ENCODE measurements at regions not wholly inside any gene's neighbourhood (a gene's known extent, or its start where the extent isn't known, plus 50 kb on each side); places are given as distances from the start of the nearest gene placed in this dataset.

DNA sequence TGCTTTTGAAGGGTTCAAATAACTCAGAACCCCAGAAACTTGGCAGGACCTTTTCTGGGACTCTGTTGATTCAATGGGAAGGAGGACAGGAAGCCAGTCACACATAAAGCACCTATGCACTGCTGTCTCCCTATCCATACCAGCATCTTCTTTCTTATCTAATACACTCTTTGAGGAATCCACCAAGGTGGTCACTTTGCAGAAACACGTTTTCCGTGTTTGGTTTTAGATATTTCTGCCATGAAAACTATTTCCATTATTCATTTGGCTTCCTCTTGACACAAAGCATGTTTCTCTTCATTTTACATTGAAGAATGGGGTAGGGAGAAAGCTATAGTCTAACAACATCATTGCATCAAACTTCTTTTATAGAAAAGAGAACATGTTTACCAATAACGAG is 76.5 kb upstream of the NR3C1 start:
- no peaks in the 10 kb centered on the region for H3K36me3 ChIP-seq (replicated peaks; ENCODE audit: insufficient read depth, low read length)
- no peaks in the 10 kb centered on the region for H3K4me1 ChIP-seq (ENCODE audit: low read length)
- H3K27ac ChIP-seq (ENCODE audit: low read length): no peak overlapping the region
- H3K4me3 ChIP-seq (ENCODE audit: low read length): no peak overlapping the region
- H3F3A ChIP-seq (ENCODE audit: insufficient read depth, low read length): no peaks in the 10 kb centered on the region
- H3K4me2 ChIP-seq (ENCODE audit: low read depth, low read length): no peak overlapping the region
- no peaks in the 10 kb centered on the region for H4K20me1 ChIP-seq (ENCODE audit: insufficient read depth, low read length)
- no peaks in the 10 kb centered on the region for H3K9me2 ChIP-seq (replicated peaks; ENCODE audit: insufficient read depth, low read length)
- H3K27me3 ChIP-seq (replicated peaks; ENCODE audit: insufficient read depth, low read length): no peaks in the 10 kb centered on the region
- no peaks in the 10 kb centered on the region for H3K79me2 ChIP-seq (ENCODE audit: low read length)
- DNase-seq: no peak
- no peaks in the 10 kb centered on the region for H3K9me3 ChIP-seq (replicated peaks; ENCODE audit: insufficient read depth, low read length)
- no peak overlapping the region for H2AFZ ChIP-seq (ENCODE audit: low read length)
- TF ChIP-seq EZH2 (optimal IDR thresholded peaks at IDR 0.05; ENCODE audit: low read depth, low read length) (no peak), EZH2phosphoT487 (IDR thresholded peaks at IDR 0.05; ENCODE audit: low read length) (no peak), CTCF (IDR thresholded peaks at IDR 0.05; ENCODE audit: low read length) (no peak)
- no peak overlapping the region for H3K9ac ChIP-seq (ENCODE audit: low read length)

- Histone ChIP-seq H3K9ac (ENCODE audit: low read length) (no peak overlapping the region), H3K27ac (ENCODE audit: low read length) (no peak overlapping the region), H4K20me1 (ENCODE audit: insufficient read depth, low read length) (no peaks in the 10 kb centered on the region), H3K9me3 (replicated peaks; ENCODE audit: insufficient read depth, low read length) (no peaks in the 10 kb centered on the region), H3K4me3 (ENCODE audit: low read length) (no peak overlapping the region), H3F3A (ENCODE audit: insufficient read depth, low read length) (no peaks in the 10 kb centered on the region), H3K27me3 (replicated peaks; ENCODE audit: insufficient read depth, low read length) (no peaks in the 10 kb centered on the region), H3K9me2 (replicated peaks; ENCODE audit: insufficient read depth, low read length) (no peaks in the 10 kb centered on the region), H2AFZ (ENCODE audit: low read length) (no peak overlapping the region), H3K4me1 (ENCODE audit: low read length) (no peaks in the 10 kb centered on the region), H3K79me2 (ENCODE audit: low read length) (no peaks in the 10 kb centered on the region), H3K4me2 (ENCODE audit: low read depth, low read length) (no peak overlapping the region), H3K36me3 (replicated peaks; ENCODE audit: insufficient read depth, low read length) (no peaks in the 10 kb centered on the region)
- no peak for DNase-seq
- TF ChIP-seq CTCF (IDR thresholded peaks at IDR 0.05; ENCODE audit: low read length): no peak
- TF ChIP-seq EZH2phosphoT487 (IDR thresholded peaks at IDR 0.05; ENCODE audit: low read length): no peak
- no peak for TF ChIP-seq EZH2 (optimal IDR thresholded peaks at IDR 0.05; ENCODE audit: low read depth, low read length)
These were observed 75.9 kb upstream of the NR3C1 start for GRCh38 chr5:143479394-143479793.

DNA sequence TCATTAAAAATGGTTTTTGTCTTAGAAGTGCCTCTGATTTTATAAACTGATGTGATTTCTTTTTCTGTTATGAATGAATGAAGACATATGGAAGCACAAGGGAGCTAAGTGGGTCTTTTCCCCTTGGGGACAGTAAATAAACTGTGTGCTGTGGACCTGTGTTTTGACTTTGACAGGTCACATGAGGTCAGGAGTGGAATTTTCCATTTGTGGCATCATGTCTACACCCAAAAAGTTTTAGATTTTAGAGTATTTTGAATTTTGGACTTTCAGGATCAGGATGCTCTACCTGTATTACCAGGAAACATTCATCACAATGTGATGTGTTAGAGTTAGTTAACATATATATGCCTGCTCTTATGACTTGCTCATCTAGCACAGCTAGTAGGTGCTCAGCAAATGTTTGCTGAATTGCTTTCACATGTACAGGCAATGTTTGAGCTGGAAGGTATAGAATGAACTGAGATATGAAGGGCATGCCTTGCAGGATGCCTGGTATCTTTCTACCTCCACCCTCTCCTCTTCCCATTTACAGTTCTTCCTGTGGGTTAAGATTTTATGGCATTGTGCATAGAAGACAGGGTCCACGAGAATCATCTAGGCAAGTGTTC is 73.2 kb upstream of the NR3C1 start:
- Histone ChIP-seq H3K9me3 (replicated peaks; ENCODE audit: insufficient read depth, low read length) (no peaks in the 10 kb centered on the region), H3K36me3 (replicated peaks; ENCODE audit: insufficient read depth, low read length) (no peaks in the 10 kb centered on the region), H3K27me3 (replicated peaks; ENCODE audit: insufficient read depth, low read length) (no peaks in the 10 kb centered on the region), H3K9ac (ENCODE audit: low read length) (no peak overlapping the region), H3K9me2 (replicated peaks; ENCODE audit: insufficient read depth, low read length) (no peaks in the 10 kb centered on the region), H3K4me3 (ENCODE audit: low read length) (no peak overlapping the region), H3K27ac (ENCODE audit: low read length) (no peak overlapping the region), H3K79me2 (ENCODE audit: low read length) (no peaks in the 10 kb centered on the region), H3K4me2 (ENCODE audit: low read depth, low read length) (no peak overlapping the region), H3F3A (ENCODE audit: insufficient read depth, low read length) (no peaks in the 10 kb centered on the region), H4K20me1 (ENCODE audit: insufficient read depth, low read length) (no peaks in the 10 kb centered on the region), H2AFZ (ENCODE audit: low read length) (no peak overlapping the region), H3K4me1 (ENCODE audit: low read length) (no peaks in the 10 kb centered on the region)
- DNase-seq: no peak
- TF ChIP-seq EZH2 (optimal IDR thresholded peaks at IDR 0.05; ENCODE audit: low read depth, low read length): no peak

GRCh38 chr5:143474616-143475015 is 71.1 kb upstream of the NR3C1 start:
- H3K9me2 ChIP-seq (replicated peaks; ENCODE audit: insufficient read depth, low read length): no peaks in the 10 kb centered on the region
- no peaks in the 10 kb centered on the region for H3K27me3 ChIP-seq (replicated peaks; ENCODE audit: insufficient read depth, low read length)
- H3K9ac ChIP-seq (ENCODE audit: low read length): no peak overlapping the region
- no peak overlapping the region for H2AFZ ChIP-seq (ENCODE audit: low read length)
- H3K9me3 ChIP-seq (replicated peaks; ENCODE audit: insufficient read depth, low read length): no peaks in the 10 kb centered on the region
- H3K27ac ChIP-seq (ENCODE audit: low read length): no peak overlapping the region
- no peaks in the 10 kb centered on the region for H3K36me3 ChIP-seq (replicated peaks; ENCODE audit: insufficient read depth, low read length)
- H3F3A ChIP-seq (ENCODE audit: insufficient read depth, low read length): no peaks in the 10 kb centered on the region
- H3K4me3 ChIP-seq (ENCODE audit: low read length): no peak overlapping the region
- H3K4me2 ChIP-seq (ENCODE audit: low read depth, low read length): no peak overlapping the region
- H4K20me1 ChIP-seq (ENCODE audit: insufficient read depth, low read length): no peaks in the 10 kb centered on the region
- TF ChIP-seq CTCF (IDR thresholded peaks at IDR 0.05; ENCODE audit: low read length) (no peak), EZH2 (optimal IDR thresholded peaks at IDR 0.05; ENCODE audit: low read depth, low read length) (no peak), EZH2phosphoT487 (IDR thresholded peaks at IDR 0.05; ENCODE audit: low read length) (no peak)
- no peak for DNase-seq
- H3K79me2 ChIP-seq (ENCODE audit: low read length): no peaks in the 10 kb centered on the region
- no peaks in the 10 kb centered on the region for H3K4me1 ChIP-seq (ENCODE audit: low read length)

Measured in MM.1S (cell line).